HG02588 (cell line): ENCODE measurements at regions not wholly inside any gene's neighbourhood (a gene's known extent, or its start where the extent isn't known, plus 50 kb on each side); places are given as distances from the start of the nearest gene placed in this dataset.
"Not testable (repeated sequence)": the region's sequence is repeated elsewhere in the genome, so short reads cannot be mapped to it uniquely, and the experiment has no call there.

Experiments
- ATAC-seq: cut with Tn5 transposase; IDR thresholded peaks from one replicate; pipeline ENCODE4 v1.9.1; 2021; ENCODE audit warnings: mild to moderate bottlenecking, moderate library complexity; ENCODE audit not compliant: unreplicated experiment

- ATAC-seq, result no peak
These were observed 198.7 kb downstream of the GPAT3 start for GRCh38 chr4:83734576-83734975.

- no peak for ATAC-seq
These were observed 196.3 kb downstream of the GPAT3 start for GRCh38 chr4:83732114-83732635.

GRCh38 chr4:83731609-83732008 is 195.7 kb downstream of the GPAT3 start:
- no peak for ATAC-seq

- ATAC-seq, result not testable (repeated sequence)
These were observed 195.1 kb downstream of the GPAT3 start for GRCh38 chr4:83730958-83731357.

GRCh38 chr4:83728191-83728590 is 192.3 kb downstream of the GPAT3 start:
- no peak for ATAC-seq

GRCh38 chr4:83725336-83726085 is 189.6 kb downstream of the GPAT3 start:
- no peak for ATAC-seq

GRCh38 chr4:83724485-83725335 is 188.8 kb downstream of the GPAT3 start:
- no peak for ATAC-seq

- no peak for ATAC-seq
These were observed 187.7 kb downstream of the GPAT3 start for GRCh38 chr4:83723609-83724008.

- ATAC-seq, result no peak
These were observed 186.9 kb downstream of the GPAT3 start for GRCh38 chr4:83722730-83723269.

GRCh38 chr4:83716874-83717273 is 181.0 kb downstream of the GPAT3 start:
- ATAC-seq, result no peak

GRCh38 chr4:83712890-83713289 is 177.0 kb downstream of the GPAT3 start:
- ATAC-seq, result no peak

- no peak for ATAC-seq
These were observed 173.7 kb downstream of the GPAT3 start for GRCh38 chr4:83709627-83710026.

GRCh38 chr4:83708500-83709175 is 172.7 kb downstream of the GPAT3 start:
- no peak for ATAC-seq

- no peak for ATAC-seq
These were observed 168.9 kb downstream of the GPAT3 start for GRCh38 chr4:83704786-83705185.

- ATAC-seq, result no peak
These were observed 167.8 kb downstream of the GPAT3 start for GRCh38 chr4:83703752-83704151.

GRCh38 chr4:83701041-83701440 is 165.1 kb downstream of the GPAT3 start:
- no peak for ATAC-seq

- ATAC-seq, result no peak
These were observed 163.4 kb downstream of the GPAT3 start for GRCh38 chr4:83699358-83699757.

GRCh38 chr4:83692028-83692427 is 156.1 kb downstream of the GPAT3 start:
- ATAC-seq, result no peak

GRCh38 chr4:83686166-83686565 is 150.3 kb downstream of the GPAT3 start:
- no peak for ATAC-seq

GRCh38 chr4:83679692-83680091 is 143.8 kb downstream of the GPAT3 start:
- no peak for ATAC-seq

- no peak for ATAC-seq
These were observed 143.3 kb downstream of the GPAT3 start for GRCh38 chr4:83679254-83679653.
